ENCODE measurements at regions not wholly inside any gene's neighbourhood (a gene's known extent, or its start where the extent isn't known, plus 50 kb on each side); places are given as distances from the start of the nearest gene placed in this dataset.

DNA sequence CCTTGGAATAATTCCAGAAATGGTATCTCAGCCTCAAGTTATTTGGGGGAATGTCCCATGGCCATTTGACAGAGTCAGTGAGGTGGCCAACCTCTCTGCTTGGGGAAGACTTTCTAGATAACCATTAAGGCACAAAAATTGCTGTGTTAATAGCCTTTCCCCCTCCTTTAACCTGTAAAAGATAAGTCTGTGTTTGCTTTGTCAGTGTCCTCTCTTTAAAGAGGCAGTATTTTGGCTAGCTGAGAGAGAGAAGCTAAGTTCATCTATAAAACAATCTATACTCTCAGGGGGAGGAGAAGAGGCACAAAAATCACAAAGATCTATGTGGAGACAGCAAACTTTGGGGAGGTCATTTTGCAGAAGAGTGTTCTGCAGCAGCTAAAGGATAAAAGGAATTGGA is 72.1 kb downstream of the PLCE1 start:
- Histone ChIP-seq H2AFZ (ENCODE audit: insufficient read depth, low read depth, low read length, poor library complexity, severe bottlenecking) (no peak overlapping the region), H3K4me1 (ENCODE audit: control insufficient read depth in 1 of 2, insufficient read depth in 2 of 2, low read length in 2 of 2) (no peaks in the 10 kb centered on the region), H3K4me3 (replicated peaks in 1 of 3; ENCODE audit: low read depth in 2 of 3, low read length in 3 of 3) (no peak overlapping the region), H4K20me1 (ENCODE audit: insufficient read depth, low read length) (no peaks in the 10 kb centered on the region), H3K27me3 (ENCODE audit: control insufficient read depth in 2 of 2, insufficient read depth in 2 of 2, low read length in 2 of 2) (no peaks in the 10 kb centered on the region), H3K79me2 (ENCODE audit: insufficient read depth, low read length) (no peaks in the 10 kb centered on the region), H3K27ac (ENCODE audit: low read depth in 1 of 2, low read length in 2 of 2) (no peak overlapping the region), H3K9me3 (replicated peaks in 1 of 2; ENCODE audit: control insufficient read depth in 1 of 2, insufficient read depth in 1 of 2, low read length in 2 of 2) (no peaks in the 10 kb centered on the region), H3K36me3 (replicated peaks in 1 of 2; ENCODE audit: control insufficient read depth in 1 of 2, insufficient read depth in 2 of 2, low read length in 2 of 2) (no peaks in the 10 kb centered on the region), H3K9ac (ENCODE audit: insufficient read depth, low read length, poor library complexity, severe bottlenecking) (no peak overlapping the region), H3K4me2 (replicated peaks; ENCODE audit: extremely low read depth, low read length, poor library complexity, severe bottlenecking) (no peak overlapping the region)
- no peaks in the 10 kb centered on the region for H3K4me1 Mint-ChIP-seq
- peaks cover 0 to 7% (median 4%) of the 10 kb centered on the region in 3 donors for H3K27me3 Mint-ChIP-seq (ENCODE audit: low read depth in 3 of 3)
- no peak for DNase-seq
- intact Hi-C loops (cut with micrococcal nuclease): no loop called here
- H3K27ac Mint-ChIP-seq: no peak overlapping the region
- peaks cover 0 to 2% (median 0%) of the 10 kb centered on the region in 7 donors for H3K9me3 Mint-ChIP-seq
- H3K4me3 Mint-ChIP-seq: no peak overlapping the region
- no peaks in the 10 kb centered on the region for H3K36me3 Mint-ChIP-seq
- TF ChIP-seq CTCF (IDR thresholded peaks at IDR 0.05): no peak

DNA sequence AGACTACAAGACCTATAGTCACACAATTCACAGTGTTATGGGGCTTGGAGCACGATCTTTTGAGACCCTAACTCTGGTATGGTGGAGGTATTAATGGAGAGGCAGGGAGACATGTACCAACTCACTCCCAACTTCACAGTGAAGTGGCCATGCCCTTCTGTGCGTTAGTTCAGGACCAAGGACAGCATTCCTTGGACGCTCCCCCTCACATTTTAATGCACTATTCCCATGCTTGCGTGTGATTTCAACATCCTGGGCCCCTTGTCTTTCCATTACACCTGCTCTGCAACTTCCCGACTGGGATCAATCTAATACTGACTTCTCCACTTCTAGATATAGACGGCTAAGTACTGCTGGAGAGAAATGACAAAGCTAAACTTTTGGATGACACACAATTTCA is 72.7 kb downstream of the PLCE1 start:
- Mint-ChIP-seq H3K27ac (no peak overlapping the region), H3K4me1 (no peaks in the 10 kb centered on the region), H3K4me3 (no peak overlapping the region), H3K36me3 (no peaks in the 10 kb centered on the region), H3K9me3 (peaks cover 0 to 7% (median 0%) of the 10 kb centered on the region in 7 donors), H3K27me3 (ENCODE audit: low read depth in 3 of 3) (peaks cover 0 to 7% (median 4%) of the 10 kb centered on the region in 3 donors)
- WGBS (ENCODE audit: insufficient coverage): 17% methylated on average over 4 of the region's 6 CpGs
- Histone ChIP-seq H2AFZ (ENCODE audit: insufficient read depth, low read depth, low read length, poor library complexity, severe bottlenecking) (no peak overlapping the region), H3K4me3 (replicated peaks in 1 of 3; ENCODE audit: low read depth in 2 of 3, low read length in 3 of 3) (no peak overlapping the region), H3K4me2 (replicated peaks; ENCODE audit: extremely low read depth, low read length, poor library complexity, severe bottlenecking) (no peak overlapping the region), H3K36me3 (replicated peaks in 1 of 2; ENCODE audit: control insufficient read depth in 1 of 2, insufficient read depth in 2 of 2, low read length in 2 of 2) (no peaks in the 10 kb centered on the region), H3K79me2 (ENCODE audit: insufficient read depth, low read length) (no peaks in the 10 kb centered on the region), H4K20me1 (ENCODE audit: insufficient read depth, low read length) (no peaks in the 10 kb centered on the region), H3K27ac (ENCODE audit: low read depth in 1 of 2, low read length in 2 of 2) (no peak overlapping the region), H3K4me1 (ENCODE audit: control insufficient read depth in 1 of 2, insufficient read depth in 2 of 2, low read length in 2 of 2) (no peaks in the 10 kb centered on the region), H3K27me3 (ENCODE audit: control insufficient read depth in 2 of 2, insufficient read depth in 2 of 2, low read length in 2 of 2) (no peaks in the 10 kb centered on the region), H3K9me3 (replicated peaks in 1 of 2; ENCODE audit: control insufficient read depth in 1 of 2, insufficient read depth in 1 of 2, low read length in 2 of 2) (no peaks in the 10 kb centered on the region), H3K9ac (ENCODE audit: insufficient read depth, low read length, poor library complexity, severe bottlenecking) (no peak overlapping the region)
- DNase-seq: no peak
- intact Hi-C loops (cut with micrococcal nuclease): no loop called here
- no peak for TF ChIP-seq CTCF (IDR thresholded peaks at IDR 0.05)

Measured in CD14-positive monocyte (primary cell).